ENCODE measurements at regions not wholly inside any gene's neighbourhood (a gene's known extent, or its start where the extent isn't known, plus 50 kb on each side); places are given as distances from the start of the nearest gene placed in this dataset.

- in situ Hi-C loops (cut with MboI; ENCODE audit: low pct_ligation_motif_present in 1 of 4, low pct_unique_long_range_greater_than_20kb in 1 of 4, low sequenced_read_pairs in 3 of 4) (no loop called here), intact Hi-C loops (cut with DNase I; ENCODE audit: low total_unique reads) (no loop called here)
- Histone ChIP-seq H3K36me3 (no peaks in the 10 kb centered on the region), H3K4me1 (peaks cover 0 to 4% (median 2%) of the 10 kb centered on the region in 4 donors), H3K9me3 (no peaks in the 10 kb centered on the region), H3K27me3 (no peaks in the 10 kb centered on the region), H3K27ac (no peak overlapping the region), H3K4me3 (no peak overlapping the region)
- no peak for DNase-seq
- 91 to 100% methylated on average over 2 of the region's 2 CpGs for WGBS, 2 donors (ENCODE audit: low coverage in 1 of 2)
- TF ChIP-seq EP300 (IDR thresholded peaks at IDR 0.05; ENCODE audit: low read depth) (no peak), POLR2AphosphoS5 (IDR thresholded peaks at IDR 0.05) (no peak), POLR2A (IDR thresholded peaks at IDR 0.05) (no peak), CTCF (IDR thresholded peaks at IDR 0.05) (no peak)
Measured at GRCh38 chr6:80466981-80467380, 360.5 kb downstream of the BCKDHB start.

- 51 to 78% methylated on average over 2 of the region's 2 CpGs for WGBS, 2 donors (ENCODE audit: low coverage in 1 of 2)
- in situ Hi-C loops (cut with MboI; ENCODE audit: low pct_ligation_motif_present in 1 of 4, low pct_unique_long_range_greater_than_20kb in 1 of 4, low sequenced_read_pairs in 3 of 4) (no loop called here), intact Hi-C loops (cut with DNase I; ENCODE audit: low total_unique reads) (no loop called here)
- DNase-seq, result no peak
- Histone ChIP-seq H3K27me3 (no peaks in the 10 kb centered on the region), H3K4me1 (peaks cover 0 to 5% (median 2%) of the 10 kb centered on the region in 4 donors), H3K36me3 (no peaks in the 10 kb centered on the region), H3K9me3 (no peaks in the 10 kb centered on the region), H3K4me3 (no peak overlapping the region), H3K27ac (no peak overlapping the region)
- TF ChIP-seq POLR2AphosphoS5 (IDR thresholded peaks at IDR 0.05) (no peak), EP300 (IDR thresholded peaks at IDR 0.05; ENCODE audit: low read depth) (no peak), POLR2A (IDR thresholded peaks at IDR 0.05) (no peak), CTCF (IDR thresholded peaks at IDR 0.05) (no peak)
Measured at GRCh38 chr6:80465513-80465912, 359.0 kb downstream of the BCKDHB start.

GRCh38 chr6:80464901-80465300 is 358.4 kb downstream of the BCKDHB start:
- H3K4me1 ChIP-seq, result peaks cover 0 to 9% (median 2%) of the 10 kb centered on the region in 4 donors
- no peak for TF ChIP-seq EP300 (IDR thresholded peaks at IDR 0.05; ENCODE audit: low read depth)
- no peak for TF ChIP-seq POLR2A (IDR thresholded peaks at IDR 0.05)
- no peak for TF ChIP-seq POLR2AphosphoS5 (IDR thresholded peaks at IDR 0.05)
- no peak for TF ChIP-seq CTCF (IDR thresholded peaks at IDR 0.05)
- H3K9me3 ChIP-seq, result no peaks in the 10 kb centered on the region
- in situ Hi-C loops (cut with MboI; ENCODE audit: low pct_ligation_motif_present in 1 of 4, low pct_unique_long_range_greater_than_20kb in 1 of 4, low sequenced_read_pairs in 3 of 4) (no loop called here), intact Hi-C loops (cut with DNase I; ENCODE audit: low total_unique reads) (no loop called here)
- H3K27ac ChIP-seq, result no peak overlapping the region
- no peak for DNase-seq
- no peaks in the 10 kb centered on the region for H3K36me3 ChIP-seq
- H3K27me3 ChIP-seq, result no peaks in the 10 kb centered on the region
- no peak overlapping the region for H3K4me3 ChIP-seq

- Histone ChIP-seq H3K4me1 (peaks cover 0 to 6% (median 0%) of the 10 kb centered on the region in 4 donors), H3K4me3 (no peak overlapping the region), H3K9me3 (no peaks in the 10 kb centered on the region), H3K36me3 (no peaks in the 10 kb centered on the region), H3K27me3 (no peaks in the 10 kb centered on the region), H3K27ac (no peak overlapping the region)
- intact Hi-C loops (cut with DNase I; ENCODE audit: low total_unique reads), result no loop called here
- in situ Hi-C loops (cut with MboI; ENCODE audit: low pct_ligation_motif_present in 1 of 4, low pct_unique_long_range_greater_than_20kb in 1 of 4, low sequenced_read_pairs in 3 of 4), result no loop called here
- TF ChIP-seq CTCF (IDR thresholded peaks at IDR 0.05), result no peak
- no peak for TF ChIP-seq POLR2A (IDR thresholded peaks at IDR 0.05)
- no peak for TF ChIP-seq POLR2AphosphoS5 (IDR thresholded peaks at IDR 0.05)
- no peak for TF ChIP-seq EP300 (IDR thresholded peaks at IDR 0.05; ENCODE audit: low read depth)
- DNase-seq, result no peak
Measured at GRCh38 chr6:80463197-80463596, 356.7 kb downstream of the BCKDHB start.

All from transverse colon (tissue), 4 donors.